K562 (cell line): ENCODE measurements at regions not wholly inside any gene's neighbourhood (a gene's known extent, or its start where the extent isn't known, plus 50 kb on each side); places are given as distances from the start of the nearest gene placed in this dataset.
A peak's percentile ranks its signal among the peaks of the same experiment; 100 is the strongest.

Experiments used
- ATAC-seq: fragments of 200-7000 bp; cut with Tn5 transposase; 3 replicates; pipeline ENCODE4 v1.9.1; 2020; ENCODE audit warnings: moderate library complexity
- BruUV-seq: library from RNA; stranded (reverse); fragments of 400-500 nt; replicated peaks from 2 replicates; lab custom pipeline; 2021; lab: Mats Ljungman, UMichigan
- CTCF ChIA-PET: fragments of 300-600 bp; formaldehyde crosslinking; extraction: SDS; loops from one replicate; lab custom pipeline; 2021; ENCODE audit warnings: low intra/inter-chr PET ratio; lab: Yijun Ruan, JAX
- POLR2A ChIA-PET: fragments of 300-600, 350-650 bp; sonication (Branson Sonifier 250); formaldehyde crosslinking; extraction: SDS; loops from one replicate; lab custom pipeline; 2021; ENCODE audit warnings: antibody characterized with exemption, inconsistent platforms; lab: Yijun Ruan, JAX
- DNase-seq, 4 experiments: peaks; one replicate each; pipeline versions ENCODE4 v3.0.0 to v3.0.0-alpha.2; 2011 to 2018; ENCODE audit warnings: low spot score in 3 of 4, mixed read lengths in 3 of 4; ENCODE audit errors: extremely low read depth in 1 of 4
- FAIRE-seq: peaks from 2 replicates; lab custom pipeline; 2011; peaks lifted over from hg19 to GRCh38; lab: Jason Lieb, UNC
- H2AFZ ChIP-seq: 2 replicates; pipeline ENCODE4 v1.6.0; 2011; ENCODE audit warnings: low read depth, low read length, control low read depth, inconsistent platforms
- H3K27ac ChIP-seq: fragments of 200-600 bp; 3 replicates; pipeline ENCODE4 v1.8.0; 2011; ENCODE audit warnings: low read depth, mild to moderate bottlenecking, control low read depth, inconsistent platforms, low read length, moderate library complexity, mixed read lengths; ENCODE audit errors: extremely low read depth
- H3K27me3 ChIP-seq, 2 experiments: fragments of 300-600 bp in 1 of 2; 2 replicates in 1 of 2; 3 replicates in 1 of 2; pipeline versions ENCODE4 v1.6.0 to v1.8.0; 2011; ENCODE audit warnings: inconsistent platforms in 2 of 2, low read length in 2 of 2, mild to moderate bottlenecking in 1 of 2, mixed read lengths in 1 of 2, moderate library complexity in 1 of 2; ENCODE audit not compliant: control insufficient read depth in 2 of 2, insufficient read depth in 2 of 2
- H3K36me3 ChIP-seq: fragments of 300-600 bp; 3 replicates; pipeline ENCODE4 v1.8.0; 2011; ENCODE audit warnings: mild to moderate bottlenecking, low read length, inconsistent platforms; ENCODE audit not compliant: control insufficient read depth, insufficient read depth
- H3K4me1 ChIP-seq, 2 experiments: fragments of 200-600 bp in 1 of 2; replicated peaks in 1 of 2; 2 replicates in 1 of 2; 3 replicates in 1 of 2; pipeline versions ENCODE4 v1.5.1 to v1.8.0; 2011; ENCODE audit warnings: inconsistent platforms in 2 of 2, low read length in 2 of 2, mild to moderate bottlenecking in 1 of 2, mixed read lengths in 1 of 2, moderate library complexity in 1 of 2; ENCODE audit not compliant: control insufficient read depth in 2 of 2, insufficient read depth in 2 of 2
- H3K4me2 ChIP-seq: 2 replicates; pipeline ENCODE4 v1.6.1; 2011; ENCODE audit warnings: low read length, control low read depth, inconsistent platforms, mixed read lengths; ENCODE audit not compliant: insufficient read depth
- H3K4me3 ChIP-seq: fragments of 200-600 bp; sonication (generic), shearing (Covaris generic); 2 replicates; pipeline ENCODE4 v1.5.1; 2016; ENCODE audit warnings: control low read depth, inconsistent platforms
- H3K79me2 ChIP-seq: fragments of 200-600 bp; 3 replicates; pipeline ENCODE4 v1.8.0; 2011; ENCODE audit warnings: low read length, inconsistent platforms; ENCODE audit not compliant: control insufficient read depth, insufficient read depth
- H3K9ac ChIP-seq, 2 experiments: 2 replicates each; pipeline versions ENCODE4 v1.6.0 to v1.6.1; 2011; ENCODE audit warnings: low read depth in 2 of 2, low read length in 2 of 2, control low read depth in 1 of 2, inconsistent platforms in 1 of 2, mild to moderate bottlenecking in 1 of 2, mixed read lengths in 1 of 2; ENCODE audit not compliant: insufficient read depth in 1 of 2
- H3K9me1 ChIP-seq: one replicate; pipeline ENCODE4 v1.6.0; 2011; ENCODE audit warnings: inconsistent platforms, mild to moderate bottlenecking, low read length, moderate library complexity; ENCODE audit not compliant: control insufficient read depth, insufficient read depth
- H3K9me3 ChIP-seq: replicated peaks from 2 replicates; pipeline ENCODE4 v1.5.1; 2011; ENCODE audit warnings: low read depth, low read length, inconsistent platforms; ENCODE audit not compliant: control insufficient read depth, insufficient read depth
- H4K20me1 ChIP-seq: replicated peaks from 2 replicates; pipeline ENCODE4 v1.6.1; 2011; ENCODE audit warnings: low read length, inconsistent platforms, mixed read lengths; ENCODE audit not compliant: control insufficient read depth, insufficient read depth
- HIVEP1 ChIP-seq: fragments of 250-450 bp; sonication (Bioruptor Pico); IDR thresholded peaks from 2 replicates; pipeline ENCODE4 v1.4.0; 2020; ENCODE audit warnings: mild to moderate bottlenecking
- RAD21 ChIP-seq, 2 experiments: fragments of 250-450 bp in 1 of 2; fragments of 450-650 bp in 1 of 2; sonication (Bioruptor Pico) in 1 of 2; formaldehyde crosslinking in 1 of 2; IDR thresholded peaks in 1 of 2; conservative IDR thresholded peaks in 1 of 2; 2 replicates each; pipeline versions ENCODE4 v1.4.0 to v1.8.0; 2020 to 2022; ENCODE audit warnings: mild to moderate bottlenecking in 2 of 2, moderate library complexity in 1 of 2
- YY1 ChIP-seq, 3 experiments: IDR thresholded peaks; 2 replicates each; pipeline ENCODE4 v1.6.1; 2011; ENCODE audit warnings: low read length in 2 of 3, mild to moderate bottlenecking in 2 of 3, moderate library complexity in 2 of 3, borderline replicate concordance in 1 of 3, control low read depth in 1 of 3, low read depth in 1 of 3; ENCODE audit not compliant: insufficient read depth in 3 of 3, insufficient replicate concordance in 2 of 3, control insufficient read depth in 1 of 3, insufficient read length in 1 of 3; ENCODE audit errors: extremely low read depth in 1 of 3
- ZNF609 ChIP-seq: sonication (generic); formaldehyde crosslinking; IDR thresholded peaks from 2 replicates; pipeline ENCODE4 v1.8.1; 2023; ENCODE audit warnings: missing genetic modification reagents, mild to moderate bottlenecking, borderline replicate concordance
- WGBS: fragments of 100-300 bp; shearing (Covaris generic); methylation state at CpG from one replicate; pipeline ENCODE4 v1.1.6; 2016; ENCODE audit warnings: low coverage, mixed read lengths; ENCODE audit not compliant: insufficient coverage; ENCODE audit errors: missing lambda C conversion rate; 5-methylcytosine and 5-hydroxymethylcytosine counted together
- in situ Hi-C: fragments of 300-500 bp; cut with MboI; formaldehyde crosslinking; loops from 4 replicates; pipeline ENCODE4 v1.15.0; 2018; ENCODE audit warnings: inconsistent platforms, mixed read lengths
- intact Hi-C: fragments of 100-400 bp; cut with micrococcal nuclease; formaldehyde crosslinking; loops from 2 replicates; pipeline ENCODE4 v1.14.2; 2022

GRCh38 chr2:76202866-76203265, 492.2 kb upstream of the GCFC2 start (continued):
- TF ChIP-seq YY1 (IDR thresholded peaks at IDR 0.05; ENCODE audit: borderline replicate concordance in 1 of 3, control insufficient read depth in 1 of 3, extremely low read depth in 1 of 3, insufficient read depth in 3 of 3, insufficient read length in 1 of 3, insufficient replicate concordance in 2 of 3, low read depth in 1 of 3, low read length in 2 of 3), result no peak
- TF ChIP-seq, all 486 proteins: peak for 0

- no peaks in the 10 kb centered on the region; a peak in 2 of 5 replicates for H3K4me1 ChIP-seq
- no peaks in the 10 kb centered on the region for H4K20me1 ChIP-seq
- H3K79me2 ChIP-seq, result no peaks in the 10 kb centered on the region
- no peak overlapping the region for H3K27ac ChIP-seq
- ATAC-seq (peak; percentile 53; the same call in 2 of the 3 replicates), FAIRE-seq (peak; percentile 82), DNase-seq (peak; percentile 11 to 67 (median 27))
- no TSS peak for BruUV-seq
- POLR2A ChIA-PET, result interaction anchor here (0.6 kb wide), 1 partner anchor 8 kb away, joined by 3 read pairs; no protein-coding TSS in a partner anchor
- no peak overlapping the region for H2AFZ ChIP-seq
- H3K4me2 ChIP-seq, result no peak overlapping the region
- no peaks in the 10 kb centered on the region for H3K27me3 ChIP-seq
- no peak overlapping the region for H3K4me3 ChIP-seq
- H3K36me3 ChIP-seq, result no peaks in the 10 kb centered on the region
- no peaks in the 10 kb centered on the region for H3K9me1 ChIP-seq
- no peaks in the 10 kb centered on the region for H3K9me3 ChIP-seq
- in situ Hi-C loops, result no loop called here
- intact Hi-C loops, result loop anchor here (2.0 kb wide), 1 partner anchor 401 kb away; no protein-coding TSS in a partner anchor
- CTCF ChIA-PET, result no interaction called here
- WGBS, result 5% methylated on average over 7 of the region's 7 CpGs
- H3K9ac ChIP-seq, result no peak overlapping the region
- TF ChIP-seq RAD21 (CRISPR knock-in tag; conservative IDR thresholded peaks at IDR 0.05 in 1 of 2, IDR thresholded peaks at IDR 0.05 in 1 of 2) (peak; percentile 33 to 56), HIVEP1 (no peak), ZNF609 (no peak)
Measured at GRCh38 chr2:76197842-76198448, 487.2 kb upstream of the GCFC2 start.
